GM12892 (cell line): ENCODE measurements at regions not wholly inside any gene's neighbourhood (a gene's known extent, or its start where the extent isn't known, plus 50 kb on each side); places are given as distances from the start of the nearest gene placed in this dataset.

Experiments
- POLR2A ChIP-seq: IDR thresholded peaks from 2 replicates; pipeline ENCODE4 v1.6.1; 2011; ENCODE audit warnings: low read depth, low read length, control low read depth
- POLR2AphosphoS5 ChIP-seq: IDR thresholded peaks from 2 replicates; pipeline ENCODE4 v1.6.1; 2011; ENCODE audit warnings: low read depth, low read length, control low read depth

GRCh38 chr13:21911646-21912298 lies 240.9 kb downstream of the FGF9 start:
- TF ChIP-seq POLR2A, result no peak
- TF ChIP-seq POLR2AphosphoS5, result no peak
